ENCODE measurements at regions not wholly inside any gene's neighbourhood (a gene's known extent, or its start where the extent isn't known, plus 50 kb on each side); places are given as distances from the start of the nearest gene placed in this dataset.
A peak's percentile ranks its signal among the peaks of the same experiment; 100 is the strongest.

GRCh38 chr7:28296571-28297483 is 115.5 kb upstream of the CREB5 start:
- TF ChIP-seq, protein P1, sequence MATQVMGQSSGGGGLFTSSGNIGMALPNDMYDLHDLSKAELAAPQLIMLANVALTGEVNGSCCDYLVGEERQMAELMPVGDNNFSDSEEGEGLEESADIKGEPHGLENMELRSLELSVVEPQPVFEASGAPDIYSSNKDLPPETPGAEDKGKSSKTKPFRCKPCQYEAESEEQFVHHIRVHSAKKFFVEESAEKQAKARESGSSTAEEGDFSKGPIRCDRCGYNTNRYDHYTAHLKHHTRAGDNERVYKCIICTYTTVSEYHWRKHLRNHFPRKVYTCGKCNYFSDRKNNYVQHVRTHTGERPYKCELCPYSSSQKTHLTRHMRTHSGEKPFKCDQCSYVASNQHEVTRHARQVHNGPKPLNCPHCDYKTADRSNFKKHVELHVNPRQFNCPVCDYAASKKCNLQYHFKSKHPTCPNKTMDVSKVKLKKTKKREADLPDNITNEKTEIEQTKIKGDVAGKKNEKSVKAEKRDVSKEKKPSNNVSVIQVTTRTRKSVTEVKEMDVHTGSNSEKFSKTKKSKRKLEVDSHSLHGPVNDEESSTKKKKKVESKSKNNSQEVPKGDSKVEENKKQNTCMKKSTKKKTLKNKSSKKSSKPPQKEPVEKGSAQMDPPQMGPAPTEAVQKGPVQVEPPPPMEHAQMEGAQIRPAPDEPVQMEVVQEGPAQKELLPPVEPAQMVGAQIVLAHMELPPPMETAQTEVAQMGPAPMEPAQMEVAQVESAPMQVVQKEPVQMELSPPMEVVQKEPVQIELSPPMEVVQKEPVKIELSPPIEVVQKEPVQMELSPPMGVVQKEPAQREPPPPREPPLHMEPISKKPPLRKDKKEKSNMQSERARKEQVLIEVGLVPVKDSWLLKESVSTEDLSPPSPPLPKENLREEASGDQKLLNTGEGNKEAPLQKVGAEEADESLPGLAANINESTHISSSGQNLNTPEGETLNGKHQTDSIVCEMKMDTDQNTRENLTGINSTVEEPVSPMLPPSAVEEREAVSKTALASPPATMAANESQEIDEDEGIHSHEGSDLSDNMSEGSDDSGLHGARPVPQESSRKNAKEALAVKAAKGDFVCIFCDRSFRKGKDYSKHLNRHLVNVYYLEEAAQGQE (IDR thresholded peaks at IDR 0.05; ENCODE audit: insufficient read depth in 1 of 2, low read depth in 2 of 2, low read length in 1 of 2): no peak
- TF ChIP-seq CTCF (IDR thresholded peaks at IDR 0.05): peak; percentile 79
- no peak for TF ChIP-seq TCF7L2 (IDR thresholded peaks at IDR 0.05; ENCODE audit: low read depth, low read length)
- TF ChIP-seq POLR2AphosphoS5 (IDR thresholded peaks at IDR 0.05; ENCODE audit: low read depth, low read length): no peak

Measured in Panc1 (cell line).